Karpas-422 (cell line): ENCODE measurements at regions not wholly inside any gene's neighbourhood (a gene's known extent, or its start where the extent isn't known, plus 50 kb on each side); places are given as distances from the start of the nearest gene placed in this dataset.
"Not testable (repeated sequence)": the region's sequence is repeated elsewhere in the genome, so short reads cannot be mapped to it uniquely, and the experiment has no call there.

ENCODE experiments used
- DNase-seq: peaks from one replicate; pipeline ENCODE4 v3.0.0-alpha.2; 2015
- H2AFZ ChIP-seq: fragments of 200-600 bp; sonication (generic); 2 replicates; pipeline ENCODE4 v1.6.1; 2014; ENCODE audit warnings: antibody characterized with exemption, low read length, mixed read lengths
- H3K27ac ChIP-seq: fragments of 200-600 bp; sonication (generic); 2 replicates; pipeline ENCODE4 v1.5.1; 2014; ENCODE audit warnings: mild to moderate bottlenecking, low read length, moderate library complexity
- H3K27me3 ChIP-seq: fragments of 200-600 bp; sonication (generic); 2 replicates; pipeline ENCODE4 v1.6.1; 2014; ENCODE audit warnings: low read length, mixed read lengths
- H3K36me3 ChIP-seq: fragments of 200-600 bp; sonication (generic); 2 replicates; pipeline ENCODE4 v1.6.1; 2014; ENCODE audit warnings: low read length, mixed read lengths; ENCODE audit not compliant: insufficient read depth
- H3K4me1 ChIP-seq: fragments of 200-600 bp; sonication (generic); 2 replicates; pipeline ENCODE4 v1.6.1; 2014; ENCODE audit warnings: mild to moderate bottlenecking, low read length, mixed read lengths
- H3K4me2 ChIP-seq: fragments of 200-600 bp; sonication (generic); 2 replicates; pipeline ENCODE4 v1.6.1; 2014; ENCODE audit warnings: low read length, low read depth, mild to moderate bottlenecking; ENCODE audit not compliant: poor library complexity, severe bottlenecking
- H3K4me3 ChIP-seq: fragments of 200-600 bp; sonication (generic); 2 replicates; pipeline ENCODE4 v1.5.1; 2014; ENCODE audit warnings: mild to moderate bottlenecking, antibody characterized with exemption, low read length, mixed read lengths
- H3K79me2 ChIP-seq: fragments of 200-600 bp; sonication (generic); 2 replicates; pipeline ENCODE4 v1.6.1; 2014; ENCODE audit warnings: mild to moderate bottlenecking, low read length, mixed read lengths
- H3K9ac ChIP-seq: fragments of 200-600 bp; sonication (generic); 2 replicates; pipeline ENCODE4 v1.6.0; 2014; ENCODE audit warnings: low read length
- H3K9me2 ChIP-seq: fragments of 200-600 bp; sonication (generic), shearing (Covaris generic); replicated peaks from 2 replicates; pipeline ENCODE4 v1.6.0; 2014; ENCODE audit warnings: mild to moderate bottlenecking, low read length, moderate library complexity; ENCODE audit not compliant: insufficient read depth
- H3K9me3 ChIP-seq: fragments of 300-700, 200-600 bp; sonication (generic); 2 replicates; pipeline ENCODE4 v1.6.1; 2014; ENCODE audit warnings: low read length, mixed read lengths
- H4K20me1 ChIP-seq: fragments of 200-600 bp; sonication (generic); 2 replicates; pipeline ENCODE4 v1.6.1; 2014; ENCODE audit warnings: mild to moderate bottlenecking, antibody characterized with exemption, low read length, low read depth; ENCODE audit not compliant: insufficient read depth

- H3K9me2 ChIP-seq = no peaks in the 10 kb centered on the region
- H3K27me3 ChIP-seq = no peaks in the 10 kb centered on the region
- no peak for DNase-seq
- H3K27ac ChIP-seq = no peak overlapping the region
- no peak overlapping the region for H3K4me3 ChIP-seq
- no peak overlapping the region for H3K4me2 ChIP-seq
- no peaks in the 10 kb centered on the region for H3K79me2 ChIP-seq
- H3K36me3 ChIP-seq = no peaks in the 10 kb centered on the region
- H2AFZ ChIP-seq = no peak overlapping the region
- no peaks in the 10 kb centered on the region for H3K4me1 ChIP-seq
- H3K9ac ChIP-seq = no peak overlapping the region
- no peaks in the 10 kb centered on the region for H3K9me3 ChIP-seq
- no peaks in the 10 kb centered on the region for H4K20me1 ChIP-seq
Observed at GRCh38 chr21:33149181-33149580, 79.2 kb downstream of the OLIG1 start.

- not testable (repeated sequence) for H3K9me3 ChIP-seq, H3K4me3 ChIP-seq, H3K9ac ChIP-seq, H3K27ac ChIP-seq, H3K9me2 ChIP-seq, H3K4me1 ChIP-seq, H3K27me3 ChIP-seq, H2AFZ ChIP-seq, DNase-seq, H3K36me3 ChIP-seq, H3K4me2 ChIP-seq, H4K20me1 ChIP-seq, H3K79me2 ChIP-seq
Observed at GRCh38 chr21:33150968-33151367, 78.8 kb upstream of the IFNAR2 start.

- Histone ChIP-seq H3K9me3 (no peaks in the 10 kb centered on the region), H3K9me2 (no peaks in the 10 kb centered on the region), H2AFZ (no peak overlapping the region), H3K79me2 (no peaks in the 10 kb centered on the region), H3K4me2 (no peak overlapping the region), H4K20me1 (no peaks in the 10 kb centered on the region), H3K27me3 (no peaks in the 10 kb centered on the region), H3K4me1 (peaks cover 3% of the 10 kb centered on the region; the same call in 1 of the 2 replicates), H3K36me3 (no peaks in the 10 kb centered on the region), H3K9ac (no peak overlapping the region), H3K27ac (no peak overlapping the region), H3K4me3 (no peak overlapping the region)
- no peak for DNase-seq
Observed at GRCh38 chr21:33151941-33152731, 77.6 kb upstream of the IFNAR2 start.

- Histone ChIP-seq H4K20me1 (no peaks in the 10 kb centered on the region), H3K9me2 (no peaks in the 10 kb centered on the region), H3K9me3 (no peaks in the 10 kb centered on the region), H3K27ac (no peak overlapping the region), H3K36me3 (no peaks in the 10 kb centered on the region), H3K4me3 (no peak overlapping the region), H3K27me3 (no peaks in the 10 kb centered on the region), H3K4me1 (peaks cover 3% of the 10 kb centered on the region; the same call in 1 of the 2 replicates), H3K9ac (no peak overlapping the region), H3K79me2 (no peaks in the 10 kb centered on the region), H2AFZ (no peak overlapping the region), H3K4me2 (no peak overlapping the region)
- no peak for DNase-seq
Observed at GRCh38 chr21:33152732-33153130, 77.0 kb upstream of the IFNAR2 start.

GRCh38 chr21:33155005-33155404, 74.7 kb upstream of the IFNAR2 start:
- Histone ChIP-seq H4K20me1 (no peaks in the 10 kb centered on the region), H3K4me2 (no peak overlapping the region), H3K4me3 (no peak overlapping the region), H3K9me3 (no peaks in the 10 kb centered on the region), H3K4me1 (peaks cover 3% of the 10 kb centered on the region; the same call in 1 of the 2 replicates), H3K36me3 (no peaks in the 10 kb centered on the region), H3K27ac (no peak overlapping the region), H2AFZ (no peak overlapping the region), H3K9me2 (no peaks in the 10 kb centered on the region), H3K79me2 (no peaks in the 10 kb centered on the region), H3K9ac (no peak overlapping the region), H3K27me3 (no peaks in the 10 kb centered on the region)
- no peak for DNase-seq

GRCh38 chr21:33155422-33155821, 74.3 kb upstream of the IFNAR2 start:
- no peaks in the 10 kb centered on the region for H4K20me1 ChIP-seq
- H3K4me2 ChIP-seq = no peak overlapping the region
- no peaks in the 10 kb centered on the region for H3K9me2 ChIP-seq
- no peak for DNase-seq
- H3K79me2 ChIP-seq = no peaks in the 10 kb centered on the region
- no peaks in the 10 kb centered on the region for H3K27me3 ChIP-seq
- H3K9me3 ChIP-seq = no peaks in the 10 kb centered on the region
- H2AFZ ChIP-seq = no peak overlapping the region
- H3K9ac ChIP-seq = no peak overlapping the region
- no peak overlapping the region for H3K4me3 ChIP-seq
- no peaks in the 10 kb centered on the region for H3K36me3 ChIP-seq
- H3K27ac ChIP-seq = no peak overlapping the region
- H3K4me1 ChIP-seq = peaks cover 3% of the 10 kb centered on the region; the same call in 1 of the 2 replicates

GRCh38 chr21:33157303-33157702, 72.4 kb upstream of the IFNAR2 start:
- Histone ChIP-seq H2AFZ (no peak overlapping the region), H3K27ac (no peak overlapping the region), H3K4me2 (no peak overlapping the region)

GRCh38 chr21:33158654-33159053, 71.1 kb upstream of the IFNAR2 start:
- Histone ChIP-seq H3K4me3 (no peak overlapping the region), H3K9me2 (no peaks in the 10 kb centered on the region), H3K27ac (no peak overlapping the region), H2AFZ (no peak overlapping the region), H4K20me1 (no peaks in the 10 kb centered on the region), H3K79me2 (no peaks in the 10 kb centered on the region), H3K9me3 (no peaks in the 10 kb centered on the region), H3K4me2 (no peak overlapping the region), H3K36me3 (no peaks in the 10 kb centered on the region), H3K9ac (no peak overlapping the region), H3K27me3 (no peaks in the 10 kb centered on the region), H3K4me1 (peaks cover 3% of the 10 kb centered on the region; the same call in 1 of the 2 replicates)
- DNase-seq = no peak

More at GRCh38 chr21:33157303-33157702, 72.4 kb upstream of the IFNAR2 start:
- Histone ChIP-seq H4K20me1 (no peaks in the 10 kb centered on the region), H3K4me1 (peaks cover 3% of the 10 kb centered on the region; the same call in 1 of the 2 replicates), H3K79me2 (no peaks in the 10 kb centered on the region), H3K4me3 (no peak overlapping the region), H3K9me2 (no peaks in the 10 kb centered on the region), H3K9me3 (no peaks in the 10 kb centered on the region), H3K27me3 (no peaks in the 10 kb centered on the region), H3K36me3 (no peaks in the 10 kb centered on the region), H3K9ac (no peak overlapping the region)
- DNase-seq = no peak
